Dendritic cell treated with granulocyte-macrophage colony-stimulating factor and Interleukin-4, amounts not matched to agents 40 ng/mL and 50 ng/mL, for 4 days (primary cell): ENCODE measurements at regions not wholly inside any gene's neighbourhood (a gene's known extent, or its start where the extent isn't known, plus 50 kb on each side); places are given as distances from the start of the nearest gene placed in this dataset.

Experiments used
- H3K27ac Mint-ChIP-seq: one replicate; pipeline ENCODE4 v1.8.0; 2022; ENCODE audit warnings: mild to moderate bottlenecking, mixed read lengths
- H3K27me3 Mint-ChIP-seq: one replicate; pipeline ENCODE4 v1.8.0; 2022; ENCODE audit warnings: mild to moderate bottlenecking, mixed read lengths
- H3K36me3 Mint-ChIP-seq: one replicate; pipeline ENCODE4 v1.8.0; 2022; ENCODE audit warnings: low read depth, mixed read lengths
- H3K4me1 Mint-ChIP-seq: one replicate; pipeline ENCODE4 v1.8.0; 2022; ENCODE audit warnings: low read depth, mixed read lengths
- H3K4me3 Mint-ChIP-seq: one replicate; pipeline ENCODE4 v1.8.0; 2022; ENCODE audit warnings: mild to moderate bottlenecking, moderate library complexity, mixed read lengths
- H3K9me3 Mint-ChIP-seq: one replicate; pipeline ENCODE4 v1.8.0; 2022; ENCODE audit warnings: mixed read lengths
- intact Hi-C: fragments of 100-400 bp; cut with micrococcal nuclease; formaldehyde crosslinking; loops from one replicate; pipeline ENCODE4 v1.15.0; 2022

- H3K36me3 Mint-ChIP-seq: no peaks in the 10 kb centered on the region
- no peak overlapping the region for H3K27ac Mint-ChIP-seq
- H3K4me3 Mint-ChIP-seq: no peak overlapping the region
- intact Hi-C loops: no loop called here
- no peaks in the 10 kb centered on the region for H3K4me1 Mint-ChIP-seq
- no peaks in the 10 kb centered on the region for H3K9me3 Mint-ChIP-seq
- H3K27me3 Mint-ChIP-seq: no peaks in the 10 kb centered on the region
Measured at GRCh38 chr12:105611340-105611739, 280.8 kb downstream of the C12orf75 start.

GRCh38 chr12:105613269-105613668, 282.8 kb downstream of the C12orf75 start:
- Mint-ChIP-seq H3K4me3 (no peak overlapping the region), H3K36me3 (no peaks in the 10 kb centered on the region), H3K4me1 (no peaks in the 10 kb centered on the region), H3K27ac (no peak overlapping the region), H3K27me3 (no peaks in the 10 kb centered on the region), H3K9me3 (no peaks in the 10 kb centered on the region)
- intact Hi-C loops: no loop called here

- no peaks in the 10 kb centered on the region for H3K36me3 Mint-ChIP-seq
- no peaks in the 10 kb centered on the region for H3K27me3 Mint-ChIP-seq
- H3K4me1 Mint-ChIP-seq: no peaks in the 10 kb centered on the region
- no peak overlapping the region for H3K27ac Mint-ChIP-seq
- H3K9me3 Mint-ChIP-seq: no peaks in the 10 kb centered on the region
- H3K4me3 Mint-ChIP-seq: no peak overlapping the region
- intact Hi-C loops: no loop called here
Measured at GRCh38 chr12:105613887-105614286, 283.4 kb downstream of the C12orf75 start.

GRCh38 chr12:105616971-105617540, 286.6 kb downstream of the C12orf75 start:
- Mint-ChIP-seq H3K27ac (no peak overlapping the region), H3K4me3 (no peak overlapping the region), H3K9me3 (no peaks in the 10 kb centered on the region), H3K27me3 (no peaks in the 10 kb centered on the region), H3K36me3 (no peaks in the 10 kb centered on the region), H3K4me1 (no peaks in the 10 kb centered on the region)
- intact Hi-C loops: no loop called here

GRCh38 chr12:105622220-105622619, 291.7 kb downstream of the C12orf75 start:
- H3K27ac Mint-ChIP-seq: no peak overlapping the region
- H3K27me3 Mint-ChIP-seq: no peaks in the 10 kb centered on the region
- no peak overlapping the region for H3K4me3 Mint-ChIP-seq
- no peaks in the 10 kb centered on the region for H3K36me3 Mint-ChIP-seq
- H3K4me1 Mint-ChIP-seq: no peaks in the 10 kb centered on the region
- intact Hi-C loops: no loop called here
- no peaks in the 10 kb centered on the region for H3K9me3 Mint-ChIP-seq

GRCh38 chr12:105622846-105623736, 292.6 kb downstream of the C12orf75 start:
- H3K27ac Mint-ChIP-seq: no peak overlapping the region
- H3K4me3 Mint-ChIP-seq: no peak overlapping the region
- no peaks in the 10 kb centered on the region for H3K4me1 Mint-ChIP-seq
- H3K36me3 Mint-ChIP-seq: no peaks in the 10 kb centered on the region
- H3K9me3 Mint-ChIP-seq: no peaks in the 10 kb centered on the region
- intact Hi-C loops: no loop called here
- H3K27me3 Mint-ChIP-seq: no peaks in the 10 kb centered on the region

- H3K36me3 Mint-ChIP-seq: no peaks in the 10 kb centered on the region
- H3K27ac Mint-ChIP-seq: no peak overlapping the region
- H3K27me3 Mint-ChIP-seq: no peaks in the 10 kb centered on the region
- H3K4me3 Mint-ChIP-seq: no peak overlapping the region
- no peaks in the 10 kb centered on the region for H3K4me1 Mint-ChIP-seq
- H3K9me3 Mint-ChIP-seq: no peaks in the 10 kb centered on the region
- intact Hi-C loops: no loop called here
Measured at GRCh38 chr12:105626653-105627052, 296.2 kb downstream of the C12orf75 start.

GRCh38 chr12:105637470-105637869, 307.0 kb downstream of the C12orf75 start:
- Mint-ChIP-seq H3K4me3 (no peak overlapping the region), H3K27me3 (no peaks in the 10 kb centered on the region), H3K36me3 (no peaks in the 10 kb centered on the region), H3K9me3 (peaks cover 24% of the 10 kb centered on the region), H3K4me1 (no peaks in the 10 kb centered on the region), H3K27ac (no peak overlapping the region)
- intact Hi-C loops: no loop called here

- intact Hi-C loops: no loop called here
- Mint-ChIP-seq H3K4me3 (no peak overlapping the region), H3K9me3 (peaks cover 21% of the 10 kb centered on the region), H3K27me3 (no peaks in the 10 kb centered on the region), H3K4me1 (no peaks in the 10 kb centered on the region), H3K36me3 (no peaks in the 10 kb centered on the region), H3K27ac (no peak overlapping the region)
Measured at GRCh38 chr12:105640761-105641160, 310.3 kb downstream of the C12orf75 start.

GRCh38 chr12:105641749-105642148, 311.3 kb downstream of the C12orf75 start:
- no peaks in the 10 kb centered on the region for H3K27me3 Mint-ChIP-seq
- peaks cover 12% of the 10 kb centered on the region for H3K9me3 Mint-ChIP-seq
- no peaks in the 10 kb centered on the region for H3K36me3 Mint-ChIP-seq
- H3K4me1 Mint-ChIP-seq: no peaks in the 10 kb centered on the region
- intact Hi-C loops: no loop called here
- no peak overlapping the region for H3K4me3 Mint-ChIP-seq
- no peak overlapping the region for H3K27ac Mint-ChIP-seq

- Mint-ChIP-seq H3K9me3 (no peaks in the 10 kb centered on the region), H3K27me3 (no peaks in the 10 kb centered on the region), H3K4me1 (no peaks in the 10 kb centered on the region), H3K36me3 (no peaks in the 10 kb centered on the region), H3K27ac (no peak overlapping the region), H3K4me3 (no peak overlapping the region)
- intact Hi-C loops: no loop called here
Measured at GRCh38 chr12:105644770-105645169, 314.3 kb downstream of the C12orf75 start.

- Mint-ChIP-seq H3K27me3 (no peaks in the 10 kb centered on the region), H3K4me3 (no peak overlapping the region), H3K4me1 (no peaks in the 10 kb centered on the region), H3K36me3 (no peaks in the 10 kb centered on the region), H3K9me3 (peaks cover 7% of the 10 kb centered on the region), H3K27ac (no peak overlapping the region)
- intact Hi-C loops: no loop called here
Measured at GRCh38 chr12:105654606-105655005, 324.1 kb downstream of the C12orf75 start.

- Mint-ChIP-seq H3K9me3 (no peaks in the 10 kb centered on the region), H3K27me3 (no peaks in the 10 kb centered on the region), H3K4me3 (no peak overlapping the region), H3K27ac (no peak overlapping the region), H3K4me1 (no peaks in the 10 kb centered on the region), H3K36me3 (no peaks in the 10 kb centered on the region)
- intact Hi-C loops: no loop called here
Measured at GRCh38 chr12:105658389-105658788, 327.9 kb downstream of the C12orf75 start.

- H3K4me3 Mint-ChIP-seq: no peak overlapping the region
- H3K4me1 Mint-ChIP-seq: no peaks in the 10 kb centered on the region
- H3K27me3 Mint-ChIP-seq: no peaks in the 10 kb centered on the region
- H3K9me3 Mint-ChIP-seq: no peaks in the 10 kb centered on the region
- intact Hi-C loops: no loop called here
- H3K36me3 Mint-ChIP-seq: no peaks in the 10 kb centered on the region
- no peak overlapping the region for H3K27ac Mint-ChIP-seq
Measured at GRCh38 chr12:105659355-105660075, 329.0 kb downstream of the C12orf75 start.
